IPS-NIHi7 (cell line): ENCODE measurements at regions not wholly inside any gene's neighbourhood (a gene's known extent, or its start where the extent isn't known, plus 50 kb on each side); places are given as distances from the start of the nearest gene placed in this dataset.

ENCODE experiments used
- DNase-seq: peaks from one replicate; pipeline ENCODE4 v3.0.0; 2012; ENCODE audit warnings: mixed read lengths; ENCODE audit errors: extremely low spot score

GRCh38 chr7:18408461-18408860, 87.1 kb upstream of the HDAC9 start:
- DNase-seq = no peak

DNA sequence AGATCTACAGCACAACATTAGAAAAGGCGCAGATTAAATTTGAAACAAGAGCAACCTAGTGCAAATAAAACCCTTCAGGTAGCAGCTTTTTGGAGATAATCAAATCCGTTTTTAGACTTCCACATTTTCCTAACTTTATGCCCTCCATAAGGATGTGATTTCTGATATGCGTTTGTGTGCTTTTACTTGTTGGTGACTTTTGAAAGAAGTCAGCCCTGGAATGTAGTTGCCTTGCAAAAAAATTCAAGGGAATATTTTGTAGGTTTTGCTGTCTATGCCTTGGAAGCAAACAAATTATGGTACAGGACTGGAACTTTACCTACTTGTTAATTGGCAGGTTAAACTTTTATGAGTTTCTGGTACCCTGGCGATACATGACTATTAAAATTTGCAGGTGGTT, 86.7 kb upstream of the HDAC9 start:
- no peak for DNase-seq

- DNase-seq = no peak
Observed at GRCh38 chr7:18413447-18413846, 82.1 kb upstream of the HDAC9 start.

DNA sequence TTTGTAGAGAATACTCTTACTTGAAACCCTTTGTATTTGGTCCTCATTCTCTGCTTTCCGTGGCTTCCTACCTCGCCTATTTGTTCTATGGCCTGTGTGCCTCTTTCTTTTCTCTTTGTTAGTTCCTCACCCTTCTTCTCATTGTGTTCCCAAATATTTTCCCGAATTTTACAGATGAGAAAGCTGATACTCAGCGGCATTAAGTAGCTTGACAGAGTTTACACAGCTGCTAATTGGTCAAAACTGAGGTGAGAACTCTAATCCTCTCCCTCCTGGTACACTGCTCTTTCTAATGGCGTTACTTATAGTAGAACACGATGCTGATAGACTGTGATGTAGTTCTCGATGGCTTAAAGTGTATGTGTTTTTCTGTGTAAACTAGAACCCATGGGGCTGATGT, 80.7 kb upstream of the HDAC9 start:
- no peak for DNase-seq

- DNase-seq = no peak
Observed at GRCh38 chr7:18416988-18417387, 78.6 kb upstream of the HDAC9 start.

DNA sequence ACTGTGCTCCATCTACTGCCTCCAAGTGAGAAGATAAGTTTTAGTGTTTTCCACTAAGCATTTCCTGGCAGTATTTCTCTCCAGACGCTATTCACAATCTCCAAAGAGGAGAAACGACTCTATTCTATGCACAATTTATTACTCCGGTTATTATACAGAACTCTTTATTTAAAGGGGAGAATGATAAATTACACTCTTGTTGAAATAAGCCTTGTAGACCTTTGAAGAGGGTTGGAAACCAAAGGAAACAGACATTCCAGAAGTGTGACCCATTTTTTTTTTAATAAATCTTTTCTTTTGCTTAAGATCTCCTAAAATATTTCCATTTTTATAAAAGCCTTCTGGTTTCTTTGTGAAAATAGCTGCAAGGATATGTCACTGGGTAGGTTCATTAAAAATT, 76.1 kb upstream of the HDAC9 start:
- no peak for DNase-seq

- no peak for DNase-seq
Observed at GRCh38 chr7:18420108-18420507, 75.4 kb upstream of the HDAC9 start.

DNA sequence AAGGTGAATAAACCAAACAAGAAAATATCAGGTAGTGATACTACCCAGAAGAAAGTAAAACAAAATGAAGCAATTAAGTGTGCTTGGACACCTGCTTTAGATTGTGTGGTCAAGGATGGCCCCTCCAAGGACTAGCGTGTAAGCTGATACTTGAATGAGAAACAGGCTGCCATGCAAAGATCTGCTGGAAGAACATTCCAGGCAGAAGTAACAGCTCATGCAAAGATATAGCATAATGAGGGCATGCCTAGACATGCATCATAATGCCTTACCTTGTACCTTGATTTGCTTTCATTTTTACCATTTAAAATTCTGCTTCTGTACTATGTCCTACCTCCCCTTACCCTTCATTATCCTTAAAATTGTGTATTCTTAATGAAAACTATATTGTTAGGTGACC, 74.8 kb upstream of the HDAC9 start:
- DNase-seq = no peak

- no peak for DNase-seq
Observed at GRCh38 chr7:18421297-18422002, 74.1 kb upstream of the HDAC9 start.

GRCh38 chr7:18425227-18425626, 70.3 kb upstream of the HDAC9 start:
- DNase-seq = no peak

DNA sequence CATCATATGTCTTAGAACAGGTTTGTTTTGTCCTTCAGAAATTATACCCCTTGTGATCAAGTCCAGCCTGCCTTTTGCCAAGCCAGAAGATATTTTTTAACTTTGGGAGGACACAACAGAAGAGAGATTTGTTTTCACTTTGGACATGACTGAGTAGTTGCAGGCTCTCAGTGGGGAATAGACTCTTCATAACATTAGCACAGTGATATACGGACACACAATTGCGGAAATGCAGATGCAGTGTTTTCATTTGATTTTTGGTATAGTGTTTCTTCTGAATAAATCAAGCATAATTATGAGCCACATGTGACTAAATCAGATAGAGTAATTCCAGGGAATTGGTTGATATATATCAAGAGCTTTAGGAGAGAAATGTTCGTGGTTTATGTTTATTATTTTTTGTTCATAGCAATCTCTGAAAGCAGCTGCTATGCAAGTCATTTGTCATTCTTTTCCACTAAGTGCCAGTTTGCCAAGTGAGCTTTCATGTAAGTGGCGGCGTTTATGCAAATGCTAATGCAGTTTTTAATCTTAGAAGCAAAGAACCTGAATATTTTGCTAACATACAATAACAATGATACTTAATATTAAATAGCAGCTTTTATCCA, 69.6 kb upstream of the HDAC9 start:
- DNase-seq = no peak

DNA sequence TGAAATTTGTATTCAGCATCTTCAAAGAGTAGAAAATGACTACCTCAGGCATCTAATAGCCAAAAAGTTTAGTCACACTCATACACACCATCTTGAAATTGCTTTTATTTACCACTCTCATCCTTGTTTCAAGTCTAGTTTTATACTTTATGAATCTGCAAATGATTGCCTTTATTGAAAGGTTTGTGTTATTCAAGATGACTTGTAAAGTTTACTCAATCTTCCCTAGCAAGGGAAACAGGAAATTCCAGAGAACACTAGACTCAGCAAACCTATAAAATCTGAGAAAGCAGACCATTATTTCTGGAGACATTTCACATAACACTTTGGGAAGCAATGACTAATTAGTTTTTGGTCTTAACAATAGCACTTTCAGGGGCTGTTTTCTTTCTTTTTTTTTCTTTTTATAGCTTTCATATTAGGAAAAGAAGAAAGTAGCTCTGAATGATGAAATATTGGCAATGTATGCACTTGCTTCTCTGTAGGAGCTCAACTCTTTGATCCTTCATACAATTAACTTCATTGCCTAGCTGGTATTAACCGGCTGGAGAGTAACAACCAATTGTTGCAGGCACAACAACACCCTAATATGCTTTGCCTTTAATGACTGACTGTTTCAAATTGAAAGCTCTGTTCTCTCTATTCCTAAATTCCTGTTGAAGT, 68.9 kb upstream of the HDAC9 start:
- no peak for DNase-seq

DNA sequence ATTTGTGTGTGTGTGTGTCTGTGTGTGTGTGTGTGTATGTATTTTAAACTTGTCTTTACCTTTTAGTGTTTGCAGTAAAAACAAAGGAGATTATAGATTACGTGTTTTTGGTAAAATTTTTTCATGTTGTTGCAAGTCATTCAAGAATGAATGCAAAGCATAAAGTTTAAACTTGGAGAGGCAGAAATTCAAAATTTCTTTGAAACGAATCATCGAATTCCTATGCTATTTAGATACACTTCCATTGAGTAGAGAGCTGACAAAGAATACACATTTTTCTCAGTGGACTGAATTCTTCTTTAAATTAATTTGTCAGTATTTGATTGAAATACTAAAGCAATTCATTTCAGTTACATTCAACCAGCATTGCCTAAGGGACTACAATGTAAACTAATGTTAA, 66.0 kb upstream of the HDAC9 start:
- no peak for DNase-seq

DNA sequence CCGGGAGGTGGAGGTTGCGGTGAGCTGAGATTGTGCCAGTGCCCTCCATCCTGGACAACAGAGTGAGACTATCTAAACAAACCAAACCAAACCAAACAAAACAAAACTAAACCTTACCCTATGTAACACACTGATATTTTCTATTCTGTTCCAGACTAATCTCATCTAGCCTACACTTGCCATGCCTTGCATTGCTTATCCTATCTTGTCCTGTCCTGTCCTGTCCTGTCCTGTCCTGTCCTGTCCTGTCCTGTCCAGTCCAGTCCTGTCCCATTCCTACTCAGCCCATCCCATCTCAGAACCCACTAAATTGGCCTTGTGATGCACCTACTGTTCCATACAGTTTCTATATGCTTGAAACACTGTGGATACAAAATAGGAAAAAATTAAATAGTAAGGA, 64.7 kb upstream of the HDAC9 start:
- DNase-seq = no peak

- DNase-seq = no peak
Observed at GRCh38 chr7:18434171-18434570, 61.4 kb upstream of the HDAC9 start.

GRCh38 chr7:18437101-18437500, 58.4 kb upstream of the HDAC9 start:
- DNase-seq = no peak

- no peak for DNase-seq
Observed at GRCh38 chr7:18440934-18441333, 54.6 kb upstream of the HDAC9 start.

DNA sequence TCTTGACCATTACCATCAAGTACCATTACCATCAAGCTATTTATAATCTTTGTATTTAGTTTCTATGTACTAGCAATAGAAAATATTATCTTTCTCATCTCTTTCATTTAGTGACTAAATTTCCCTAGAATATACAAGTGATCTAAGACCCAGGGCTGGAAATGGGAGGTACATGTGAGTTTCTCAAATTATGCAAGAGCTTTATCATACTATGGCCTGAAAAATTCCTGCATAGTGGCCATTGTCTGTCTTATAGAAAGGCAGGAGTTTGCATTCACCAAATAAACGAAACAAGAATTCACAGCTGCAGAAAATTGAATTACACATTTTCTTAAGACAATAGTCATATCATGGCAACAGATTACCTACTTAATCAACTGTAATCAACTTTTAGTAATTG, 50.7 kb upstream of the HDAC9 start:
- DNase-seq = no peak

GRCh38 chr7:18445483-18445882, 50.1 kb upstream of the HDAC9 start:
- DNase-seq = no peak
